Thyroid gland (tissue), 4 donors: ENCODE measurements at regions not wholly inside any gene's neighbourhood (a gene's known extent, or its start where the extent isn't known, plus 50 kb on each side); places are given as distances from the start of the nearest gene placed in this dataset.

Experiments
- DNase-seq, 2 donors: peaks; one replicate each; pipeline ENCODE4 v3.0.0-alpha.2; 2019
- H3K27ac ChIP-seq, 3 donors: fragments of 200-600 bp; sonication (generic); 1 replicate in 2 of 3; 2 replicates in 1 of 3; pipeline ENCODE4 v1.5.1; 2016 to 2019; ENCODE audit warnings: mild to moderate bottlenecking in 1 of 3, moderate library complexity in 1 of 3
- H3K27me3 ChIP-seq: fragments of 200-600 bp; sonication (generic); one replicate; pipeline ENCODE4 v1.5.1; 2019
- H3K36me3 ChIP-seq, 2 donors: fragments of 200-600 bp; sonication (generic); one replicate each; pipeline ENCODE4 v1.5.1; 2016 to 2019
- H3K4me1 ChIP-seq, 2 donors: fragments of 200-600 bp; sonication (generic); one replicate each; pipeline ENCODE4 v1.5.1; 2017 to 2019
- H3K4me3 ChIP-seq, 3 donors: fragments of 200-600 bp; sonication (generic); replicated peaks in 1 of 3; 1 replicate in 2 of 3; 2 replicates in 1 of 3; pipeline ENCODE4 v1.5.1; 2016; ENCODE audit warnings: mild to moderate bottlenecking in 1 of 3
- H3K9me3 ChIP-seq: fragments of 200-600 bp; sonication (generic); one replicate; pipeline ENCODE4 v1.5.1; 2017
- CTCF ChIP-seq, 6 experiments: fragments of 200-600 bp in 3 of 6; fragments of 450-650 bp in 3 of 6; sonication (generic) in 3 of 6; IDR thresholded peaks; one replicate each; pipeline ENCODE4 v1.5.1; 2016 to 2019; ENCODE audit warnings: antibody characterized with exemption in 6 of 6, mild to moderate bottlenecking in 2 of 6, inconsistent platforms in 1 of 6, moderate library complexity in 1 of 6
- POLR2A ChIP-seq, 2 donors: fragments of 450-650 bp; IDR thresholded peaks; one replicate each; pipeline ENCODE4 v1.6.1; 2017; ENCODE audit warnings: antibody characterized with exemption in 2 of 2, mild to moderate bottlenecking in 2 of 2, moderate library complexity in 1 of 2
- WGBS, 2 donors: methylation state at CpG; one replicate each; pipeline ENCODE4 v1.1.5; 2017; 5-methylcytosine and 5-hydroxymethylcytosine counted together
- intact Hi-C: fragments of 100-400 bp; cut with DNase I; formaldehyde crosslinking; loops from one replicate; pipeline ENCODE4 v1.15.1; 2023

GRCh38 chr18:72672364-72673184 is 128.4 kb upstream of the CBLN2 start:
- 43% methylated on average over 11 of the region's 11 CpGs for WGBS, 2 donors
- no peak overlapping the region for H3K4me3 ChIP-seq
- no peaks in the 10 kb centered on the region for H3K36me3 ChIP-seq
- intact Hi-C loops, result no loop called here
- peaks cover 0 to 8% of the 10 kb centered on the region in 2 donors for H3K4me1 ChIP-seq
- H3K27ac ChIP-seq, result peak overlapping the region in 1 of 3 donors; percentile 18
- no peaks in the 10 kb centered on the region for H3K9me3 ChIP-seq
- peak; percentile 18 to 19 for DNase-seq
- H3K27me3 ChIP-seq, result no peaks in the 10 kb centered on the region
- TF ChIP-seq CTCF (IDR thresholded peaks at IDR 0.05) (peak; percentile 31 to 69 (median 48)), POLR2A (IDR thresholded peaks at IDR 0.05) (no peak)

GRCh38 chr18:72667932-72668331 is 123.8 kb upstream of the CBLN2 start:
- TF ChIP-seq CTCF (IDR thresholded peaks at IDR 0.05) (no peak), POLR2A (IDR thresholded peaks at IDR 0.05) (no peak)
- H3K4me1 ChIP-seq, result peaks cover 0 to 3% of the 10 kb centered on the region in 2 donors
- H3K4me3 ChIP-seq, result no peak overlapping the region
- WGBS, 2 donors, result 68 to 83% methylated on average over 5 to 6 of the region's 6 CpGs
- no peak overlapping the region for H3K27ac ChIP-seq
- no peaks in the 10 kb centered on the region for H3K9me3 ChIP-seq
- intact Hi-C loops, result no loop called here
- H3K36me3 ChIP-seq, result no peaks in the 10 kb centered on the region
- no peaks in the 10 kb centered on the region for H3K27me3 ChIP-seq
- no peak for DNase-seq

- Histone ChIP-seq H3K36me3 (no peaks in the 10 kb centered on the region), H3K4me1 (no peaks in the 10 kb centered on the region), H3K4me3 (no peak overlapping the region), H3K27ac (no peak overlapping the region), H3K27me3 (no peaks in the 10 kb centered on the region), H3K9me3 (no peaks in the 10 kb centered on the region)
- 37 to 42% methylated on average over 3 of the region's 3 CpGs for WGBS, 2 donors
- peak; percentile 43 to 70 for DNase-seq
- TF ChIP-seq CTCF (IDR thresholded peaks at IDR 0.05) (peak in 4 of 6 experiments; percentile 38 to 55 (median 42)), POLR2A (IDR thresholded peaks at IDR 0.05) (no peak)
- intact Hi-C loops, result no loop called here
Observed at GRCh38 chr18:72652990-72653593, 109.0 kb upstream of the CBLN2 start.

- DNase-seq, result no peak
- TF ChIP-seq POLR2A (IDR thresholded peaks at IDR 0.05) (no peak), CTCF (IDR thresholded peaks at IDR 0.05) (no peak)
- Histone ChIP-seq H3K27me3 (no peaks in the 10 kb centered on the region), H3K9me3 (no peaks in the 10 kb centered on the region), H3K27ac (no peak overlapping the region), H3K4me1 (no peaks in the 10 kb centered on the region), H3K4me3 (no peak overlapping the region), H3K36me3 (no peaks in the 10 kb centered on the region)
- intact Hi-C loops, result no loop called here
- WGBS, 2 donors, result 78 to 84% methylated on average over 5 of the region's 5 CpGs
Observed at GRCh38 chr18:72651033-72651432, 106.9 kb upstream of the CBLN2 start.

- H3K9me3 ChIP-seq, result no peaks in the 10 kb centered on the region
- TF ChIP-seq POLR2A (IDR thresholded peaks at IDR 0.05), result no peak
- TF ChIP-seq CTCF (IDR thresholded peaks at IDR 0.05), result no peak
- intact Hi-C loops, result no loop called here
- H3K36me3 ChIP-seq, result no peaks in the 10 kb centered on the region
- H3K27ac ChIP-seq, result no peak overlapping the region
- no peaks in the 10 kb centered on the region for H3K4me1 ChIP-seq
- H3K27me3 ChIP-seq, result no peaks in the 10 kb centered on the region
- H3K4me3 ChIP-seq, result no peak overlapping the region
- DNase-seq, result no peak
Observed at GRCh38 chr18:72648481-72648960, 104.4 kb upstream of the CBLN2 start.
